Epithelial cell of esophagus (primary cell): ENCODE measurements at regions not wholly inside any gene's neighbourhood (a gene's known extent, or its start where the extent isn't known, plus 50 kb on each side); places are given as distances from the start of the nearest gene placed in this dataset.

Source experiments
- DNase-seq: peaks from one replicate; pipeline ENCODE4 v3.0.0; 2010; ENCODE audit warnings: low read depth
- H3K4me3 ChIP-seq: 2 replicates; pipeline ENCODE4 v1.5.1; 2011; ENCODE audit warnings: mild to moderate bottlenecking, low read length, control low read depth
- CTCF ChIP-seq: IDR thresholded peaks from 2 replicates; pipeline ENCODE4 v1.5.1; 2011; ENCODE audit warnings: low read depth, mild to moderate bottlenecking, low read length, control low read depth, inconsistent platforms; ENCODE audit not compliant: insufficient read depth; ENCODE audit errors: missing control alignments

GRCh38 chr22:22044153-22044552, 61.6 kb upstream of the TOP3B start:
- TF ChIP-seq CTCF: no peak
- no peak overlapping the region for H3K4me3 ChIP-seq
- no peak for DNase-seq

- TF ChIP-seq CTCF: no peak
- no peak overlapping the region for H3K4me3 ChIP-seq
- no peak for DNase-seq
Measured at GRCh38 chr22:22043296-22044078, 60.9 kb upstream of the TOP3B start.

- no peak for TF ChIP-seq CTCF
- DNase-seq: no peak
- no peak overlapping the region for H3K4me3 ChIP-seq
Measured at GRCh38 chr22:22042599-22043295, 60.2 kb upstream of the TOP3B start.

GRCh38 chr22:22042009-22042408, 59.4 kb upstream of the TOP3B start:
- no peak overlapping the region for H3K4me3 ChIP-seq
- no peak for DNase-seq
- no peak for TF ChIP-seq CTCF

- no peak for TF ChIP-seq CTCF
- DNase-seq: no peak
- no peak overlapping the region for H3K4me3 ChIP-seq
Measured at GRCh38 chr22:22040908-22041307, 58.3 kb upstream of the TOP3B start.

GRCh38 chr22:22040472-22040871, 57.9 kb upstream of the TOP3B start:
- DNase-seq: no peak
- no peak for TF ChIP-seq CTCF
- H3K4me3 ChIP-seq: no peak overlapping the region
